ENCODE measurements at regions not wholly inside any gene's neighbourhood (a gene's known extent, or its start where the extent isn't known, plus 50 kb on each side); places are given as distances from the start of the nearest gene placed in this dataset.

GRCh38 chr2:77796397-77796796 lies 274.2 kb upstream of the LRRTM4 start:
- WGBS, 2 donors: 19 to 67% methylated on average over 2 of the region's 2 CpGs
- Histone ChIP-seq H3K9me3 (peaks cover 0 to 4% (median 0%) of the 10 kb centered on the region in 4 donors), H3K27me3 (no peaks in the 10 kb centered on the region), H3K4me3 (no peak overlapping the region), H3K36me3 (no peaks in the 10 kb centered on the region), H3K4me1 (no peaks in the 10 kb centered on the region), H3K27ac (no peak overlapping the region)
- no peak for DNase-seq
- intact Hi-C loops (cut with DNase I): no loop called here
- TF ChIP-seq CTCF (IDR thresholded peaks at IDR 0.05) (no peak), POLR2AphosphoS5 (IDR thresholded peaks at IDR 0.05) (no peak), POLR2A (IDR thresholded peaks at IDR 0.05) (no peak), EP300 (IDR thresholded peaks at IDR 0.05) (no peak)

- intact Hi-C loops (cut with DNase I): no loop called here
- no peak overlapping the region for H3K27ac ChIP-seq
- no peak overlapping the region for H3K4me3 ChIP-seq
- 18 to 40% methylated on average over 1 of the region's 1 CpG for WGBS, 2 donors
- H3K9me3 ChIP-seq: peaks cover 0 to 4% (median 0%) of the 10 kb centered on the region in 4 donors
- DNase-seq: no peak
- no peaks in the 10 kb centered on the region for H3K27me3 ChIP-seq
- H3K36me3 ChIP-seq: no peaks in the 10 kb centered on the region
- H3K4me1 ChIP-seq: no peaks in the 10 kb centered on the region
- TF ChIP-seq EP300 (IDR thresholded peaks at IDR 0.05) (no peak), POLR2A (IDR thresholded peaks at IDR 0.05) (no peak), POLR2AphosphoS5 (IDR thresholded peaks at IDR 0.05) (no peak), CTCF (IDR thresholded peaks at IDR 0.05) (no peak)
These were observed 274.9 kb upstream of the LRRTM4 start for GRCh38 chr2:77797088-77797487.

GRCh38 chr2:77800410-77800809 lies 278.2 kb upstream of the LRRTM4 start:
- TF ChIP-seq EP300 (IDR thresholded peaks at IDR 0.05): no peak
- no peak for TF ChIP-seq POLR2AphosphoS5 (IDR thresholded peaks at IDR 0.05)
- TF ChIP-seq POLR2A (IDR thresholded peaks at IDR 0.05): no peak
- TF ChIP-seq CTCF (IDR thresholded peaks at IDR 0.05): no peak
- no peaks in the 10 kb centered on the region for H3K27me3 ChIP-seq
- intact Hi-C loops (cut with DNase I): no loop called here

GRCh38 chr2:77807531-77808215 lies 285.5 kb upstream of the LRRTM4 start:
- no peaks in the 10 kb centered on the region for H3K27me3 ChIP-seq
- TF ChIP-seq POLR2AphosphoS5 (IDR thresholded peaks at IDR 0.05) (no peak), CTCF (IDR thresholded peaks at IDR 0.05) (no peak), POLR2A (IDR thresholded peaks at IDR 0.05) (no peak), EP300 (IDR thresholded peaks at IDR 0.05) (no peak)
- DNase-seq: no peak
- H3K36me3 ChIP-seq: no peaks in the 10 kb centered on the region
- 16 to 56% methylated on average over 7 of the region's 7 CpGs for WGBS, 2 donors
- H3K4me3 ChIP-seq: no peak overlapping the region
- no peak overlapping the region for H3K27ac ChIP-seq
- H3K4me1 ChIP-seq: no peaks in the 10 kb centered on the region
- intact Hi-C loops (cut with DNase I): no loop called here
- peaks cover 0 to 3% (median 0%) of the 10 kb centered on the region in 4 donors for H3K9me3 ChIP-seq

More at GRCh38 chr2:77800410-77800809, 278.2 kb upstream of the LRRTM4 start:
- Histone ChIP-seq H3K27ac (no peak overlapping the region), H3K36me3 (no peaks in the 10 kb centered on the region), H3K4me1 (no peaks in the 10 kb centered on the region), H3K4me3 (no peak overlapping the region), H3K9me3 (peaks cover 0 to 4% (median 0%) of the 10 kb centered on the region in 4 donors)
- DNase-seq: no peak

- TF ChIP-seq POLR2A (IDR thresholded peaks at IDR 0.05) (no peak), EP300 (IDR thresholded peaks at IDR 0.05) (no peak), POLR2AphosphoS5 (IDR thresholded peaks at IDR 0.05) (no peak), CTCF (IDR thresholded peaks at IDR 0.05) (no peak)
- 42 to 88% methylated on average over 6 of the region's 6 CpGs for WGBS, 2 donors
- no peak for DNase-seq
- H3K4me3 ChIP-seq: no peak overlapping the region
- H3K27me3 ChIP-seq: no peaks in the 10 kb centered on the region
- H3K9me3 ChIP-seq: peaks cover 0 to 3% (median 0%) of the 10 kb centered on the region in 4 donors
- no peaks in the 10 kb centered on the region for H3K4me1 ChIP-seq
- no peak overlapping the region for H3K27ac ChIP-seq
- H3K36me3 ChIP-seq: no peaks in the 10 kb centered on the region
- intact Hi-C loops (cut with DNase I): no loop called here
These were observed 286.4 kb upstream of the LRRTM4 start for GRCh38 chr2:77808599-77808998.

Measured in sigmoid colon (tissue), 6 donors.